Liver (tissue), 8 donors: ENCODE measurements at regions not wholly inside any gene's neighbourhood (a gene's known extent, or its start where the extent isn't known, plus 50 kb on each side); places are given as distances from the start of the nearest gene placed in this dataset.

Experiments
- DNase-seq: peaks from one replicate; pipeline ENCODE4 v3.0.0-alpha.2; 2017; ENCODE audit warnings: low spot score
- H3K27ac ChIP-seq, 2 donors: one replicate each; pipeline ENCODE4 v1.7.0; 2013; ENCODE audit warnings: inconsistent platforms in 2 of 2, low read length in 2 of 2, control low read depth in 1 of 2, low read depth in 1 of 2, mild to moderate bottlenecking in 1 of 2
- H3K27me3 ChIP-seq, 4 donors: one replicate each; pipeline versions ENCODE4 v1.6.1 to v1.7.0; 2013; ENCODE audit warnings: low read length in 3 of 4, inconsistent platforms in 1 of 4, mild to moderate bottlenecking in 1 of 4, moderate library complexity in 1 of 4; ENCODE audit not compliant: control insufficient read depth in 4 of 4, insufficient read depth in 4 of 4
- H3K36me3 ChIP-seq, 4 donors: one replicate each; pipeline versions ENCODE4 v1.6.1 to v1.7.0; 2013; ENCODE audit warnings: low read length in 3 of 4, mild to moderate bottlenecking in 3 of 4, low read depth in 1 of 4, moderate library complexity in 1 of 4; ENCODE audit not compliant: control insufficient read depth in 4 of 4, insufficient read depth in 3 of 4
- H3K4me1 ChIP-seq, 4 donors: one replicate each; pipeline versions ENCODE4 v1.6.1 to v1.7.0; 2013; ENCODE audit warnings: low read length in 3 of 4, mild to moderate bottlenecking in 3 of 4, moderate library complexity in 1 of 4; ENCODE audit not compliant: control insufficient read depth in 4 of 4, insufficient read depth in 4 of 4
- H3K4me3 ChIP-seq, 3 donors: one replicate each; pipeline versions ENCODE4 v1.6.1 to v1.7.0; 2013; ENCODE audit warnings: low read length in 3 of 3, control low read depth in 1 of 3, low read depth in 1 of 3, mild to moderate bottlenecking in 1 of 3
- H3K9ac ChIP-seq, 2 donors: one replicate each; pipeline ENCODE4 v1.7.0; 2013; ENCODE audit warnings: low read length in 2 of 2, mild to moderate bottlenecking in 2 of 2, moderate library complexity in 2 of 2, control low read depth in 1 of 2, low read depth in 1 of 2
- H3K9me3 ChIP-seq, 4 donors: one replicate each; pipeline versions ENCODE4 v1.6.1 to v1.7.0; 2013; ENCODE audit warnings: low read length in 3 of 4; ENCODE audit not compliant: control insufficient read depth in 4 of 4
- ATF3 ChIP-seq: IDR thresholded peaks from 2 replicates; pipeline ENCODE4 v1.6.1; 2016; ENCODE audit warnings: antibody characterized with exemption
- CTCF ChIP-seq: fragments of 150-350 bp; IDR thresholded peaks from 2 replicates; pipeline ENCODE4 v1.5.1; 2017; ENCODE audit warnings: improper control_type of control experiment, low read depth, low read length; ENCODE audit not compliant: missing input control
- EGR1 ChIP-seq, 2 donors: IDR thresholded peaks; 2 replicates each; pipeline ENCODE4 v1.6.1; 2016 to 2018; ENCODE audit warnings: antibody characterized with exemption in 2 of 2, low read depth in 2 of 2
- FOXA1 ChIP-seq: IDR thresholded peaks from 2 replicates; pipeline ENCODE4 v1.6.1; 2016; ENCODE audit warnings: antibody characterized with exemption
- GABPA ChIP-seq, 2 donors: IDR thresholded peaks in 1 of 2; conservative IDR thresholded peaks in 1 of 2; 2 replicates each; pipeline ENCODE4 v1.6.1; 2016; ENCODE audit warnings: antibody characterized with exemption in 2 of 2, mild to moderate bottlenecking in 1 of 2, moderate library complexity in 1 of 2
- HNF4G ChIP-seq: IDR thresholded peaks from 2 replicates; pipeline ENCODE4 v1.6.1; 2016; ENCODE audit warnings: antibody characterized with exemption
- JUND ChIP-seq, 2 donors: IDR thresholded peaks; 2 replicates each; pipeline ENCODE4 v1.6.1; 2016; ENCODE audit warnings: antibody characterized with exemption in 2 of 2
- MAX ChIP-seq: IDR thresholded peaks from 2 replicates; pipeline ENCODE4 v1.6.1; 2016; ENCODE audit warnings: antibody characterized with exemption
- NR2F2 ChIP-seq: IDR thresholded peaks from 2 replicates; pipeline ENCODE4 v1.6.1; 2016; ENCODE audit warnings: antibody characterized with exemption
- RAD21 ChIP-seq, 2 donors: IDR thresholded peaks; 2 replicates each; pipeline ENCODE4 v1.6.1; 2016; ENCODE audit warnings: antibody characterized with exemption in 2 of 2, mild to moderate bottlenecking in 2 of 2
- SP1 ChIP-seq: IDR thresholded peaks from 2 replicates; pipeline ENCODE4 v1.6.1; 2018; ENCODE audit warnings: antibody characterized with exemption, mild to moderate bottlenecking
- YY1 ChIP-seq: IDR thresholded peaks from 2 replicates; pipeline ENCODE4 v1.6.1; 2016; ENCODE audit warnings: antibody characterized with exemption, mild to moderate bottlenecking
- WGBS: extraction: QIAGEN DNeasy Blood & Tissue Kit; methylation state at CpG from one replicate; pipeline ENCODE4 v1.1.7; 2013; 5-methylcytosine and 5-hydroxymethylcytosine counted together
- donor health status: healthy.
- donor health status: healthy.
- donor health status: healthy.
- donor health status: healthy.
- donor health status: healthy.

GRCh38 chrX:44675362-44676024 is 132.8 kb upstream of the FUNDC1 start:
- WGBS, result 68% methylated on average over 10 of the region's 10 CpGs
- Histone ChIP-seq H3K36me3 (no peaks in the 10 kb centered on the region), H3K4me1 (no peaks in the 10 kb centered on the region), H3K27ac (no peak overlapping the region), H3K9me3 (no peaks in the 10 kb centered on the region), H3K9ac (no peak overlapping the region), H3K27me3 (no peaks in the 10 kb centered on the region), H3K4me3 (no peak overlapping the region)
- DNase-seq, result no peak
- TF ChIP-seq HNF4G (no peak), RAD21 (IDR thresholded peaks at IDR 0.05) (no peak), GABPA (IDR thresholded peaks at IDR 0.05 in 1 of 2, conservative IDR thresholded peaks at IDR 0.05 in 1 of 2) (no peak)

GRCh38 chrX:44674906-44675305 is 132.2 kb upstream of the FUNDC1 start:
- TF ChIP-seq NR2F2 (no peak), FOXA1 (no peak), JUND (IDR thresholded peaks at IDR 0.05) (no peak), YY1 (no peak), RAD21 (IDR thresholded peaks at IDR 0.05) (no peak), SP1 (no peak), EGR1 (IDR thresholded peaks at IDR 0.05; ENCODE audit: low read depth in 2 of 2) (no peak), HNF4G (no peak), MAX (no peak)
- WGBS, result 83% methylated on average over 2 of the region's 2 CpGs
- H3K9me3 ChIP-seq, result no peaks in the 10 kb centered on the region
- H3K4me1 ChIP-seq, result no peaks in the 10 kb centered on the region
- H3K9ac ChIP-seq, result no peak overlapping the region
- no peak overlapping the region for H3K4me3 ChIP-seq
- no peak overlapping the region for H3K27ac ChIP-seq
- no peaks in the 10 kb centered on the region for H3K36me3 ChIP-seq
- no peaks in the 10 kb centered on the region for H3K27me3 ChIP-seq
- no peak for DNase-seq

GRCh38 chrX:44669626-44670025 is 127.0 kb upstream of the FUNDC1 start:
- Histone ChIP-seq H3K36me3 (no peaks in the 10 kb centered on the region), H3K4me1 (no peaks in the 10 kb centered on the region), H3K9me3 (no peaks in the 10 kb centered on the region), H3K4me3 (no peak overlapping the region), H3K9ac (no peak overlapping the region), H3K27ac (no peak overlapping the region), H3K27me3 (no peaks in the 10 kb centered on the region)
- WGBS, result 76% methylated on average over 1 of the region's 1 CpG
- TF ChIP-seq GABPA (IDR thresholded peaks at IDR 0.05 in 1 of 2, conservative IDR thresholded peaks at IDR 0.05 in 1 of 2) (no peak), SP1 (no peak), JUND (IDR thresholded peaks at IDR 0.05) (no peak), ATF3 (no peak), YY1 (no peak), CTCF (no peak)
- DNase-seq, result no peak
